Endothelial cell of umbilical vein (primary cell): ENCODE measurements at regions not wholly inside any gene's neighbourhood (a gene's known extent, or its start where the extent isn't known, plus 50 kb on each side); places are given as distances from the start of the nearest gene placed in this dataset.

Source experiments
- BruUV-seq: library from RNA; stranded (reverse); fragments of 400-500 nt; replicated peaks from 2 replicates; lab custom pipeline; 2021; lab: Mats Ljungman, UMichigan
- CTCF ChIA-PET: fragments of 300-600, 350-600 bp; sonication (Branson Sonifier 250); formaldehyde crosslinking; loops from one replicate; lab custom pipeline; 2021; ENCODE audit warnings: antibody characterized with exemption, inconsistent platforms; lab: Charles Lee
- POLR2A ChIA-PET: fragments of 300-600, 350-600 bp; sonication (Branson Sonifier 250); formaldehyde crosslinking; loops from one replicate; lab custom pipeline; 2021; ENCODE audit warnings: antibody characterized with exemption, inconsistent platforms; lab: Charles Lee
- DNase-seq: peaks from one replicate; pipeline ENCODE4 v3.0.0-alpha.2; 2011; ENCODE audit warnings: low read depth, low spot score
- FAIRE-seq: peaks from 2 replicates; lab custom pipeline; 2011; peaks lifted over from hg19 to GRCh38; lab: Jason Lieb, UNC
- H2AFZ ChIP-seq: 2 replicates; pipeline ENCODE4 v1.6.0; 2012; ENCODE audit warnings: low read depth, low read length, control low read depth, inconsistent platforms
- H3K27ac ChIP-seq: 2 replicates; pipeline ENCODE4 v1.5.1; 2011; ENCODE audit warnings: low read depth, mild to moderate bottlenecking, control low read depth, low read length, moderate library complexity; ENCODE audit not compliant: insufficient read depth
- H3K27me3 ChIP-seq, 2 experiments: 2 replicates each; pipeline versions ENCODE4 v1.6.0 to v1.6.1; 2011; ENCODE audit warnings: low read length in 2 of 2, mixed read lengths in 1 of 2; ENCODE audit not compliant: control insufficient read depth in 2 of 2, insufficient read depth in 2 of 2
- H3K36me3 ChIP-seq, 2 experiments: 2 replicates in 1 of 2; 3 replicates in 1 of 2; pipeline ENCODE4 v1.5.1; 2011; ENCODE audit warnings: low read length in 2 of 2, mild to moderate bottlenecking in 1 of 2, moderate library complexity in 1 of 2; ENCODE audit not compliant: control insufficient read depth in 2 of 2, insufficient read depth in 2 of 2; ENCODE audit errors: extremely low read depth in 1 of 2
- H3K4me1 ChIP-seq: 3 replicates; pipeline ENCODE4 v1.5.1; 2011; ENCODE audit warnings: mild to moderate bottlenecking, low read length; ENCODE audit not compliant: control insufficient read depth, insufficient read depth; ENCODE audit errors: extremely low read depth
- H3K4me2 ChIP-seq: 2 replicates; pipeline ENCODE4 v1.6.1; 2011; ENCODE audit warnings: low read length, control low read depth, mixed read lengths; ENCODE audit not compliant: insufficient read depth
- H3K4me3 ChIP-seq, 3 experiments: fragments of 200-600 bp in 1 of 3; sonication (generic), shearing (Covaris generic) in 1 of 3; replicated peaks in 1 of 3; 2 replicates each; pipeline ENCODE4 v1.5.1; 2011 to 2016; ENCODE audit warnings: control low read depth in 3 of 3, low read length in 3 of 3, mild to moderate bottlenecking in 2 of 3, inconsistent platforms in 1 of 3, low read depth in 1 of 3, moderate library complexity in 1 of 3; ENCODE audit not compliant: insufficient read depth in 1 of 3
- H3K79me2 ChIP-seq: 2 replicates; pipeline ENCODE4 v1.6.0; 2012; ENCODE audit warnings: low read length, inconsistent platforms; ENCODE audit not compliant: control insufficient read depth, insufficient read depth
- H3K9ac ChIP-seq: replicated peaks from 2 replicates; pipeline ENCODE3; 2011; ENCODE audit warnings: low read length, control low read depth; ENCODE audit not compliant: insufficient read depth; ENCODE audit errors: extremely low read depth
- H3K9me1 ChIP-seq: replicated peaks from 3 replicates; pipeline ENCODE4 v1.6.0; 2011; ENCODE audit warnings: mild to moderate bottlenecking, low read length; ENCODE audit not compliant: control insufficient read depth, insufficient read depth; ENCODE audit errors: extremely low read depth
- H3K9me3 ChIP-seq: replicated peaks from 2 replicates; pipeline ENCODE4 v1.5.1; 2012; ENCODE audit warnings: low read length, inconsistent platforms; ENCODE audit not compliant: control insufficient read depth, insufficient read depth
- H4K20me1 ChIP-seq: replicated peaks from 2 replicates; pipeline ENCODE3; 2011; ENCODE audit warnings: mild to moderate bottlenecking, low read length; ENCODE audit not compliant: control insufficient read depth, insufficient read depth; ENCODE audit errors: extremely low read depth
- FOS ChIP-seq: IDR thresholded peaks from 2 replicates; pipeline ENCODE4 v1.6.1; 2011; ENCODE audit warnings: mild to moderate bottlenecking, low read length, moderate library complexity, borderline replicate concordance; ENCODE audit not compliant: insufficient read depth
- GATA2 ChIP-seq: IDR thresholded peaks from 2 replicates; pipeline ENCODE4 v1.7.0; 2011; ENCODE audit warnings: low read depth, mild to moderate bottlenecking, moderate library complexity, mixed read lengths, low read length; ENCODE audit not compliant: insufficient read length, insufficient read depth
- JUN ChIP-seq: IDR thresholded peaks from 2 replicates; pipeline ENCODE4 v1.6.1; 2011; ENCODE audit warnings: borderline replicate concordance, low read depth; ENCODE audit not compliant: insufficient read length, insufficient read depth
- POLR2A ChIP-seq: IDR thresholded peaks from 2 replicates; pipeline ENCODE4 v1.6.1; 2012; ENCODE audit warnings: low read depth, mild to moderate bottlenecking, control low read depth, low read length
- POLR2AphosphoS5 ChIP-seq: IDR thresholded peaks from 2 replicates; pipeline ENCODE4 v1.6.1; 2012; ENCODE audit warnings: low read depth, mild to moderate bottlenecking, control low read depth, low read length, moderate library complexity; ENCODE audit not compliant: insufficient read depth
- dilution Hi-C: fragments of 300-500 bp; cut with MboI; formaldehyde crosslinking; loops from one replicate; pipeline ENCODE4 v1.15.0; 2019; ENCODE audit warnings: low sequenced_read_pairs; ENCODE audit not compliant: extremely low pct_ligation_motif_present
- intact Hi-C: fragments of 100-400 bp; cut with micrococcal nuclease; formaldehyde crosslinking; loops from one replicate; pipeline ENCODE4 v1.10.0; 2022
- TF ChIP-seq, protein P1 (sequence below): IDR thresholded peaks from 2 replicates; pipeline ENCODE4 v1.6.1; 2011; ENCODE audit not compliant: insufficient read depth, insufficient read length
- TF ChIP-seq, protein P2 (sequence below), 2 donors: IDR thresholded peaks; 1 replicate in 1 of 2; 2 replicates in 1 of 2; pipeline ENCODE4 v1.5.1; 2011; ENCODE audit warnings: low read length in 2 of 2, mild to moderate bottlenecking in 2 of 2, moderate library complexity in 2 of 2, control low read depth in 1 of 2, inconsistent platforms in 1 of 2, low read depth in 1 of 2; ENCODE audit not compliant: insufficient read depth in 1 of 2; ENCODE audit errors: extremely low read depth in 1 of 2

DNA sequence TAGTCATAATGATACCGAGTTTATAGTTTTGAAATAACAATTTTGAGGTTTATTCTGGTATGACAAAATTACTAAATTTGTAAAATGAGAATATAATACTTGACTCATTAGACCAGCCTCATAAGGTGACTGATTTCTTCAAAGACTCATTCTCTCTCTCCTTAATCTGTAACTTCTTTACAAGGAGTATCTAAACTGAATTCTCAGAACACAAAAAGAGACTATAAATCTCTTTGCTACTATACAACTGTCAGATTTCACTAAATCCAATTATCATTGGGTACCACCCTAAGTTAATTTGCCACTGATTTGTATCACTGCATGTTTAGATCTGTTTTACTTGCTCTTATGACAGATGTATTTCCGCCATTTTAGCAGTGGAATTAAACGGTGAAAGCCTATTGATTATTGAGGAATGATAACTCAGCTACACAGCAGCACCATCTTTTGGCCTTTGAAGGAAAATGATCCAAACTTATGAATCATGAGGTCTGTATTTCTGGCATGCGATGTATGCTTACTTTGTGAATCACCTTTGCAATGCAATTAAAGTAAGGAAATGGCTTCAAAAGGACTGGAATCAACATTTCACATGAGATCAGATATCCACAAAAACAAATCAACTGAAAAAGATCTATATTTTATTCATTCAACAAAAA lies 161.2 kb downstream of the RERGL start:
- CTCF ChIA-PET = interaction anchor here (0.7 to 1.5 kb wide), 3 partner anchors 62 to 1543 kb away, joined by 3 to 4 read pairs (median 3); no protein-coding TSS in a partner anchor
- H2AFZ ChIP-seq = peak overlapping the region; percentile 90
- peak; percentile 92 for FAIRE-seq

More for the DNA sequence above, 161.2 kb downstream of the RERGL start:
- H3K4me3 ChIP-seq = peak overlapping the region in 1 of 3 experiments; percentile 48
- H3K9me1 ChIP-seq = no peaks in the 10 kb centered on the region
- peak; percentile 90 for DNase-seq
- TSS peak; percentile 68 for BruUV-seq
- H4K20me1 ChIP-seq = no peaks in the 10 kb centered on the region
- POLR2A ChIA-PET = no interaction called here
- dilution Hi-C loops (no loop called here), intact Hi-C loops (loop anchor here (1.0 to 2.0 kb wide), 3 partner anchors 286 to 1542 kb away; no protein-coding TSS in a partner anchor)
- H3K79me2 ChIP-seq = no peaks in the 10 kb centered on the region
- H3K4me1 ChIP-seq = peaks cover 23% of the 10 kb centered on the region
- TF ChIP-seq POLR2A = no peak
- peak; percentile 90 for TF ChIP-seq JUN
- TF ChIP-seq, protein P1, sequence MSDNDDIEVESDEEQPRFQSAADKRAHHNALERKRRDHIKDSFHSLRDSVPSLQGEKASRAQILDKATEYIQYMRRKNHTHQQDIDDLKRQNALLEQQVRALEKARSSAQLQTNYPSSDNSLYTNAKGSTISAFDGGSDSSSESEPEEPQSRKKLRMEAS = no peak
- peak; percentile 36 for TF ChIP-seq GATA2
- TF ChIP-seq, protein P2, sequence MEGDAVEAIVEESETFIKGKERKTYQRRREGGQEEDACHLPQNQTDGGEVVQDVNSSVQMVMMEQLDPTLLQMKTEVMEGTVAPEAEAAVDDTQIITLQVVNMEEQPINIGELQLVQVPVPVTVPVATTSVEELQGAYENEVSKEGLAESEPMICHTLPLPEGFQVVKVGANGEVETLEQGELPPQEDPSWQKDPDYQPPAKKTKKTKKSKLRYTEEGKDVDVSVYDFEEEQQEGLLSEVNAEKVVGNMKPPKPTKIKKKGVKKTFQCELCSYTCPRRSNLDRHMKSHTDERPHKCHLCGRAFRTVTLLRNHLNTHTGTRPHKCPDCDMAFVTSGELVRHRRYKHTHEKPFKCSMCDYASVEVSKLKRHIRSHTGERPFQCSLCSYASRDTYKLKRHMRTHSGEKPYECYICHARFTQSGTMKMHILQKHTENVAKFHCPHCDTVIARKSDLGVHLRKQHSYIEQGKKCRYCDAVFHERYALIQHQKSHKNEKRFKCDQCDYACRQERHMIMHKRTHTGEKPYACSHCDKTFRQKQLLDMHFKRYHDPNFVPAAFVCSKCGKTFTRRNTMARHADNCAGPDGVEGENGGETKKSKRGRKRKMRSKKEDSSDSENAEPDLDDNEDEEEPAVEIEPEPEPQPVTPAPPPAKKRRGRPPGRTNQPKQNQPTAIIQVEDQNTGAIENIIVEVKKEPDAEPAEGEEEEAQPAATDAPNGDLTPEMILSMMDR (IDR thresholded peaks at IDR 0.05; ENCODE audit: extremely low read depth in 1 of 2, insufficient read depth in 1 of 2, low read depth in 1 of 2, low read length in 2 of 2) = peak in 1 of 2 donors; percentile 19
- TF ChIP-seq POLR2AphosphoS5 = peak; percentile 41
- TF ChIP-seq FOS = peak; percentile 90
- no peaks in the 10 kb centered on the region for H3K9me3 ChIP-seq
- H3K36me3 ChIP-seq = no peaks in the 10 kb centered on the region
- H3K9ac ChIP-seq = peak overlapping the region; percentile 82
- H3K27me3 ChIP-seq = no peaks in the 10 kb centered on the region
- peak overlapping the region; percentile 90 for H3K27ac ChIP-seq
- peak overlapping the region; percentile 94 for H3K4me2 ChIP-seq
